OCI-LY7 (cell line): ENCODE measurements at regions not wholly inside any gene's neighbourhood (a gene's known extent, or its start where the extent isn't known, plus 50 kb on each side); places are given as distances from the start of the nearest gene placed in this dataset.

Source experiments
- BruUV-seq: library from RNA; stranded (reverse); fragments of 400-500 nt; replicated peaks from 2 replicates; lab custom pipeline; 2021; lab: Mats Ljungman, UMichigan
- CTCF ChIA-PET: fragments of 300-600 bp; sonication (Branson Sonifier 250); formaldehyde crosslinking; loops from one replicate; lab custom pipeline; 2022; ENCODE audit warnings: antibody characterized with exemption; ENCODE audit not compliant: unreplicated experiment; lab: Charles Lee
- POLR2A ChIA-PET: fragments of 300-600 bp; sonication (Branson Sonifier 250); formaldehyde crosslinking; loops from one replicate; lab custom pipeline; 2022; ENCODE audit warnings: antibody characterized with exemption; lab: Charles Lee
- DNase-seq: peaks from one replicate; pipeline ENCODE4 v3.0.0-alpha.2; 2015; ENCODE audit warnings: low spot score
- H2AFZ ChIP-seq: fragments of 200-600 bp; sonication (generic), shearing (Covaris generic); 2 replicates; pipeline ENCODE4 v1.6.1; 2014; ENCODE audit warnings: mild to moderate bottlenecking, antibody characterized with exemption, low read length, moderate library complexity
- H3K27ac ChIP-seq: fragments of 200-600 bp; sonication (generic); 2 replicates; pipeline ENCODE4 v1.5.1; 2014; ENCODE audit warnings: mixed run types, low read depth, mild to moderate bottlenecking, moderate library complexity, low read length, inconsistent platforms; ENCODE audit not compliant: poor library complexity, severe bottlenecking
- H3K36me3 ChIP-seq: fragments of 200-600 bp; sonication (generic); 2 replicates; pipeline ENCODE4 v1.6.1; 2014; ENCODE audit warnings: mild to moderate bottlenecking, antibody characterized with exemption, low read length, moderate library complexity, mixed read lengths; ENCODE audit not compliant: insufficient read depth
- H3K4me1 ChIP-seq: fragments of 200-600 bp; sonication (generic); 2 replicates; pipeline ENCODE4 v1.5.1; 2014; ENCODE audit warnings: mild to moderate bottlenecking, low read length; ENCODE audit not compliant: insufficient read depth, poor library complexity, severe bottlenecking
- H3K4me2 ChIP-seq: fragments of 200-600 bp; sonication (generic); 2 replicates; pipeline ENCODE4 v1.6.1; 2014; ENCODE audit warnings: mild to moderate bottlenecking, low read length
- H3K4me3 ChIP-seq: fragments of 200-600 bp; sonication (generic); 2 replicates; pipeline ENCODE4 v1.5.1; 2014; ENCODE audit warnings: mild to moderate bottlenecking, low read depth, low read length; ENCODE audit not compliant: poor library complexity, severe bottlenecking
- H3K79me2 ChIP-seq: fragments of 200-600 bp; sonication (generic); 2 replicates; pipeline ENCODE4 v1.6.1; 2016; ENCODE audit warnings: low read depth, mild to moderate bottlenecking, low read length, moderate library complexity, mixed read lengths; ENCODE audit not compliant: insufficient read depth
- H3K9me2 ChIP-seq: fragments of 200-600 bp; sonication (generic); 2 replicates; pipeline ENCODE4 v1.6.1; 2016; ENCODE audit warnings: mild to moderate bottlenecking, low read length, mixed read lengths; ENCODE audit not compliant: insufficient read depth
- H3K9me3 ChIP-seq: fragments of 200-600 bp; sonication (generic); 2 replicates; pipeline ENCODE4 v1.6.1; 2014; ENCODE audit warnings: mild to moderate bottlenecking, mixed run types, low read length, mixed read lengths
- H4K20me1 ChIP-seq: fragments of 200-600 bp; sonication (generic); 2 replicates; pipeline ENCODE4 v1.6.1; 2014; ENCODE audit warnings: mild to moderate bottlenecking, antibody characterized with exemption, low read length, moderate library complexity, mixed read lengths; ENCODE audit not compliant: insufficient read depth
- EZH2phosphoT487 ChIP-seq: fragments of 200-600 bp; sonication (generic); IDR thresholded peaks from 2 replicates; pipeline ENCODE4 v1.6.1; 2018; ENCODE audit warnings: low read depth, borderline replicate concordance, mild to moderate bottlenecking, mixed run types, antibody characterized with exemption, low read length, moderate library complexity, mixed read lengths
- intact Hi-C: fragments of 100-400 bp; cut with micrococcal nuclease; formaldehyde crosslinking; loops from one replicate; pipeline ENCODE4 v1.10.0; 2022; ENCODE audit not compliant: unreplicated experiment
- TF ChIP-seq, protein P1 (sequence below): fragments of 200-600 bp; sonication (generic); conservative IDR thresholded peaks from 2 replicates; pipeline ENCODE4 v1.5.1; 2014; ENCODE audit warnings: mild to moderate bottlenecking, antibody characterized with exemption, low read length, moderate library complexity, mixed read lengths

DNA sequence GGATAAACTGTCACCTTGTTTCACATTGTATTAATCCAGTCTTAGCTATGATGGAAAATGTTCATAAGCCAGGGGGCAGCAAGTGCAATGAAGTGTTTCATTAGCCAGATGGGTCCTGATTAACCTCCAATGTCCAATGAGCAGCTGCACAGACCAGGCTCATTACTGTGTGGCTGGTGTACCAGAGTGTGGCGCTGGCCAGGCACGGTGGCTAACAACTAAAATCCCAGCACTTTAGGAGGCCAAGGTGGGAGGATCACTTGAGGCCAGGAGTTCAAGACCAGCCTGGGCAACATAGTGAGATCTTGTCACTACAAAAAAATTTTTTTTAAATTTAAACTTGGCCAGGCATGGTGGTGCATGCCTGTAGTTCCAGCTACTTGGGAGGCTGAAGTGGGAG, 201.7 kb upstream of the FOXQ1 start:
- Histone ChIP-seq H3K4me1 (no peaks in the 10 kb centered on the region), H3K4me3 (no peak overlapping the region), H3K79me2 (no peaks in the 10 kb centered on the region), H3K27ac (no peak overlapping the region), H4K20me1 (no peaks in the 10 kb centered on the region), H2AFZ (no peak overlapping the region), H3K9me2 (no peaks in the 10 kb centered on the region), H3K4me2 (no peak overlapping the region), H3K36me3 (no peaks in the 10 kb centered on the region), H3K9me3 (no peaks in the 10 kb centered on the region)
- no peak for TF ChIP-seq EZH2phosphoT487
- TF ChIP-seq, protein P1, sequence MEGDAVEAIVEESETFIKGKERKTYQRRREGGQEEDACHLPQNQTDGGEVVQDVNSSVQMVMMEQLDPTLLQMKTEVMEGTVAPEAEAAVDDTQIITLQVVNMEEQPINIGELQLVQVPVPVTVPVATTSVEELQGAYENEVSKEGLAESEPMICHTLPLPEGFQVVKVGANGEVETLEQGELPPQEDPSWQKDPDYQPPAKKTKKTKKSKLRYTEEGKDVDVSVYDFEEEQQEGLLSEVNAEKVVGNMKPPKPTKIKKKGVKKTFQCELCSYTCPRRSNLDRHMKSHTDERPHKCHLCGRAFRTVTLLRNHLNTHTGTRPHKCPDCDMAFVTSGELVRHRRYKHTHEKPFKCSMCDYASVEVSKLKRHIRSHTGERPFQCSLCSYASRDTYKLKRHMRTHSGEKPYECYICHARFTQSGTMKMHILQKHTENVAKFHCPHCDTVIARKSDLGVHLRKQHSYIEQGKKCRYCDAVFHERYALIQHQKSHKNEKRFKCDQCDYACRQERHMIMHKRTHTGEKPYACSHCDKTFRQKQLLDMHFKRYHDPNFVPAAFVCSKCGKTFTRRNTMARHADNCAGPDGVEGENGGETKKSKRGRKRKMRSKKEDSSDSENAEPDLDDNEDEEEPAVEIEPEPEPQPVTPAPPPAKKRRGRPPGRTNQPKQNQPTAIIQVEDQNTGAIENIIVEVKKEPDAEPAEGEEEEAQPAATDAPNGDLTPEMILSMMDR = no peak
- BruUV-seq = no TSS peak
- CTCF ChIA-PET = no interaction called here
- intact Hi-C loops = no loop called here
- POLR2A ChIA-PET = interaction anchor here (0.7 kb wide), 1 partner anchor 158 kb away, joined by 3 read pairs; no protein-coding TSS in a partner anchor
- DNase-seq = no peak

- ChIA-PET CTCF (no interaction called here), POLR2A (no interaction called here)
- Histone ChIP-seq H3K9me2 (no peaks in the 10 kb centered on the region), H3K79me2 (no peaks in the 10 kb centered on the region), H3K4me2 (no peak overlapping the region), H4K20me1 (no peaks in the 10 kb centered on the region), H2AFZ (no peak overlapping the region), H3K4me1 (no peaks in the 10 kb centered on the region), H3K27ac (no peak overlapping the region), H3K4me3 (no peak overlapping the region), H3K36me3 (no peaks in the 10 kb centered on the region), H3K9me3 (no peaks in the 10 kb centered on the region)
- no peak for DNase-seq
- intact Hi-C loops = no loop called here
- BruUV-seq = no TSS peak
- TF ChIP-seq EZH2phosphoT487 = no peak
- TF ChIP-seq, protein P1 = no peak
These were observed 202.8 kb upstream of the FOXQ1 start for GRCh38 chr6:1109134-1109533.

- POLR2A ChIA-PET = no interaction called here
- H3K27ac ChIP-seq = no peak overlapping the region
- no peaks in the 10 kb centered on the region for H3K36me3 ChIP-seq
- no peaks in the 10 kb centered on the region for H3K79me2 ChIP-seq
- no peak overlapping the region for H2AFZ ChIP-seq
- CTCF ChIA-PET = no interaction called here
- H4K20me1 ChIP-seq = no peaks in the 10 kb centered on the region
- no peak overlapping the region for H3K4me3 ChIP-seq
- H3K4me2 ChIP-seq = no peak overlapping the region
- no peaks in the 10 kb centered on the region for H3K4me1 ChIP-seq
- H3K9me3 ChIP-seq = no peaks in the 10 kb centered on the region
- DNase-seq = no peak
- TF ChIP-seq EZH2phosphoT487 = no peak
- TF ChIP-seq, protein P1 = no peak
- no peaks in the 10 kb centered on the region for H3K9me2 ChIP-seq
- BruUV-seq = no TSS peak
- intact Hi-C loops = no loop called here
These were observed 203.7 kb upstream of the FOXQ1 start for GRCh38 chr6:1108198-1108597.
